ENCODE measurements at regions not wholly inside any gene's neighbourhood (a gene's known extent, or its start where the extent isn't known, plus 50 kb on each side); places are given as distances from the start of the nearest gene placed in this dataset.

GRCh38 chr11:29183301-29183700, 833.5 kb downstream of the KCNA4 start:
- H3K27me3 ChIP-seq (ENCODE audit: insufficient read depth, poor library complexity, severe bottlenecking) = no peaks in the 10 kb centered on the region
- H3K27ac ChIP-seq (ENCODE audit: poor library complexity, severe bottlenecking) = no peak overlapping the region
- no peaks in the 10 kb centered on the region for H3K9me3 ChIP-seq (ENCODE audit: severe bottlenecking)
- no peaks in the 10 kb centered on the region for H3K36me3 ChIP-seq (ENCODE audit: low read depth)
- H3K4me3 ChIP-seq (ENCODE audit: severe bottlenecking) = no peak overlapping the region
- no peak for TF ChIP-seq CTCF (IDR thresholded peaks at IDR 0.05; ENCODE audit: poor library complexity, severe bottlenecking)
- ATAC-seq (ENCODE audit: low read depth) (no peak), DNase-seq (ENCODE audit: low spot score) (no peak)
- peaks cover 3% of the 10 kb centered on the region for H3K4me1 ChIP-seq (ENCODE audit: insufficient read depth, poor library complexity, severe bottlenecking)

GRCh38 chr11:29173660-29174062, 843.2 kb downstream of the KCNA4 start:
- TF ChIP-seq CTCF (IDR thresholded peaks at IDR 0.05; ENCODE audit: poor library complexity, severe bottlenecking) = no peak
- no peaks in the 10 kb centered on the region for H3K27me3 ChIP-seq (ENCODE audit: insufficient read depth, poor library complexity, severe bottlenecking)
- no peak overlapping the region for H3K4me3 ChIP-seq (ENCODE audit: severe bottlenecking)
- DNase-seq (ENCODE audit: low spot score) = no peak
- no peaks in the 10 kb centered on the region for H3K36me3 ChIP-seq (ENCODE audit: low read depth)
- peak; percentile 71 for ATAC-seq (ENCODE audit: low read depth)
- H3K27ac ChIP-seq (ENCODE audit: poor library complexity, severe bottlenecking) = peak overlapping the region; percentile 61
- H3K9me3 ChIP-seq (ENCODE audit: severe bottlenecking) = no peaks in the 10 kb centered on the region
- H3K4me1 ChIP-seq (ENCODE audit: insufficient read depth, poor library complexity, severe bottlenecking) = peaks cover 14% of the 10 kb centered on the region

GRCh38 chr11:29171360-29171950, 845.4 kb downstream of the KCNA4 start:
- Histone ChIP-seq H3K27me3 (ENCODE audit: insufficient read depth, poor library complexity, severe bottlenecking) (no peaks in the 10 kb centered on the region), H3K9me3 (ENCODE audit: severe bottlenecking) (no peaks in the 10 kb centered on the region), H3K4me1 (ENCODE audit: insufficient read depth, poor library complexity, severe bottlenecking) (peaks cover 14% of the 10 kb centered on the region), H3K27ac (ENCODE audit: poor library complexity, severe bottlenecking) (no peak overlapping the region), H3K36me3 (ENCODE audit: low read depth) (no peaks in the 10 kb centered on the region), H3K4me3 (ENCODE audit: severe bottlenecking) (no peak overlapping the region)
- ATAC-seq (ENCODE audit: low read depth) = no peak
- no peak for TF ChIP-seq CTCF (IDR thresholded peaks at IDR 0.05; ENCODE audit: poor library complexity, severe bottlenecking)
- no peak for DNase-seq (ENCODE audit: low spot score)

GRCh38 chr11:29166306-29166705, 850.5 kb downstream of the KCNA4 start:
- H3K4me1 ChIP-seq (ENCODE audit: insufficient read depth, poor library complexity, severe bottlenecking) = peaks cover 2% of the 10 kb centered on the region
- no peak for TF ChIP-seq CTCF (IDR thresholded peaks at IDR 0.05; ENCODE audit: poor library complexity, severe bottlenecking)
- no peaks in the 10 kb centered on the region for H3K9me3 ChIP-seq (ENCODE audit: severe bottlenecking)
- no peak for ATAC-seq (ENCODE audit: low read depth)
- no peak overlapping the region for H3K27ac ChIP-seq (ENCODE audit: poor library complexity, severe bottlenecking)
- DNase-seq (ENCODE audit: low spot score) = no peak
- no peak overlapping the region for H3K4me3 ChIP-seq (ENCODE audit: severe bottlenecking)
- H3K36me3 ChIP-seq (ENCODE audit: low read depth) = no peaks in the 10 kb centered on the region
- no peaks in the 10 kb centered on the region for H3K27me3 ChIP-seq (ENCODE audit: insufficient read depth, poor library complexity, severe bottlenecking)

GRCh38 chr11:29163231-29163630, 853.6 kb downstream of the KCNA4 start:
- DNase-seq (ENCODE audit: low spot score) (no peak), ATAC-seq (ENCODE audit: low read depth) (no peak)
- peaks cover 6% of the 10 kb centered on the region for H3K4me1 ChIP-seq (ENCODE audit: insufficient read depth, poor library complexity, severe bottlenecking)
- no peaks in the 10 kb centered on the region for H3K27me3 ChIP-seq (ENCODE audit: insufficient read depth, poor library complexity, severe bottlenecking)
- H3K27ac ChIP-seq (ENCODE audit: poor library complexity, severe bottlenecking) = no peak overlapping the region
- no peaks in the 10 kb centered on the region for H3K36me3 ChIP-seq (ENCODE audit: low read depth)
- no peak overlapping the region for H3K4me3 ChIP-seq (ENCODE audit: severe bottlenecking)
- TF ChIP-seq CTCF (IDR thresholded peaks at IDR 0.05; ENCODE audit: poor library complexity, severe bottlenecking) = no peak
- no peaks in the 10 kb centered on the region for H3K9me3 ChIP-seq (ENCODE audit: severe bottlenecking)

Data from RWPE2 (cell line).